HG03457 (cell line): ENCODE measurements at regions not wholly inside any gene's neighbourhood (a gene's known extent, or its start where the extent isn't known, plus 50 kb on each side); places are given as distances from the start of the nearest gene placed in this dataset.

ENCODE experiments used
- ATAC-seq: cut with Tn5 transposase; IDR thresholded peaks from one replicate; pipeline ENCODE4 v1.9.1; 2021; ENCODE audit warnings: moderate number of reproducible peaks; ENCODE audit not compliant: unreplicated experiment

DNA sequence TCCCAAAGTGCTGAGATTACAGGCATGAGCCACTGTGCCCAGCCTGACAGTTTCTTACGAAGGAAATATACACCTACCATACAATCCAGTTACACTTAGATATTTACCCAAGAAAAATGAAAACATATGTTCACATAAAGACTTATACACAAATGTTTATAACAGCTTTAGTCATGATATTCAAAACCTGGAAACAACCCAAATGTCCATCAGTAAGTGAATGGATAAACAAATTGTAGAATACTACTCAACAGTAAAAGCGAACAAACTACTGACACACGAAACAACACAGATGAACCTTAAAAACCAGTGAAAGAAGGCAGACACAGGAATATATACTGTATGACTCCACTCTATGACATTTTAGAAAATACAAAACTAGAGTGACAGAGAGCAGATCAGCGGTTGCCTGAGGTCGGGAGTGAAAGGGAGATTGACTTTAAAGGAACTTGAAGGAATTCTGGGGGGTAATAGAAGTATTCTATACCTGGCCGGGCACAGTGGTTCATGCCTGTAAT lies 83.6 kb downstream of the SPRING1 start:
- no peak for ATAC-seq

DNA sequence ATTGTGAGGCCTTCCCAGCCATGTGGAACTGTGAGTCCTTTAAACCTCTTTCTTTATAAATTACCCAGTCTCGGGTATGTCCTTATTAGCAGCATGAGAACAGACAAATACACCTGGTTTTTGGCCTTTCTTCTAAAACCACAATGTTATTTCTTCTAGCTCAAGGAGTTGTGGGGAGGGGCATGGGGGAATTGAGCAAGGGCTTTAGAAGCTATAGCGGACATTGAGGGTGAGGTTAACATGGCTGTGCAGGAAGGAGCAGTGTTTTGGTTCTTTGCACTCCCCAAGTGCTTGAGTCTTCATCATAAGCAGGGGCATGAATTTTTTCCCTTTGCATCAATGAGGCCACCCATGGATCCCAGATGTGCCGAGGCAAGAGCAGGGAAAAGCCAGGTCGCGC lies 86.8 kb downstream of the SPRING1 start:
- no peak for ATAC-seq

DNA sequence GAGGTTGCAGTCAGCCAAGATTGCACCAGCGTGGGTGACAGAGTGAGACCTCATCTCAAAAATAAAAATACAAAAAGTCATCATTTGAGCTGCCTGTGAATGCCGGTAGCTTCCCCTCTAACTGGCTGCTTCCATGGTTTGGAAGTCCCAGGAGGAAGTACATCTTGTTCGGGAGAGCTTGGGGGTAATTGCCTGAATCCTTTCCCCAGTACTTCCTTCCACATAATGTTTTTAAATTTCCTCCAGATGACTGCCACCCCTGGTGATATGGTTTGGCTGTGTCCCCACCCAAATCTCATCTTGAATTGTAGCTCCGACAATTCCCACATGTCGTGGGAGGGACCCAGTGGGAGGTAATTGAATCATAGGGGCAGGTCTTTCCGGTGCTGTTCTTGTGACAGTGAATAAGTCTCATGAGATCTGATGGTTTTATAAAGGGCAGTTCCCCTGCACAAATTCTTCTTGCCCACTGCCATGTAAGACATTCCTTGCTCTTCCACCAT lies 87.2 kb downstream of the SPRING1 start:
- no peak for ATAC-seq

DNA sequence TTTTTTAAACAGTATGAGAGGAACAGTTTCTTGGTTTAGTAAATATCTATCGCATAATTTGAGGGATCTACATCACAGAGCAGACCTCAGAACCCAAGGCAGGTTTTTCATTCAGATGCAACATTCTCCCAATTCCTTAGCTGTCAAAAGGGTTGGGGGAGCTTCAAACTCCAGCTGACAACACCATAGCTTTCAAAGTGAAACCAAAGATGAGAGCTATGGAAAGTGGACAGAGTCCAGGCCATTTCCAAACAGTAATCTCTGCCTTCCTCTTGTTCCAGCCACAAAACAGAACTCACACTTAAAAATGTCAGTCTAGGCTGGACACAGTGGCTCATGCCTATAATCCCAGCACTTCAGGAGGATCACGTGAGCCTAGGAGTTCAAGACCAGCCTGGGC lies 87.8 kb downstream of the SPRING1 start:
- no peak for ATAC-seq

DNA sequence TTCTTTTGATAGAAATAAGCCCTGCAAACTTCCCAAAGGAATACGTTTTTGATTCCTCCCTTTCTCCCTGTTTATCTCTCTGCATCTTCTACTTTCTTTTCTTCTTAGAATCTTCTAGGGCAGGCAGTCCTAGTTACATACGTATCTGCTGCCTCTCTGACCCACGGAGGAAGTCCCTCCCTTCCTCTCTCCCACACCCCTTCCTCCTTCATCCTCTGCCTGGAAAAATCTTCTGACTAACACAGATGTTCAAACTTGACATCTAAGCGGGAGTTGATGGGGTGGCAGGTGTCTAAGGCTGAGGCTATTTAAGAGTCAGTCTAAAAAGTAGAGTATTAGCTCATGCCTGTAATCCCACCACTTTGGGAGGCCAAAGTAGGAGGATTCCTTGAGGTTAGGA lies 88.6 kb downstream of the MAP1LC3B2 start:
- ATAC-seq: no peak

DNA sequence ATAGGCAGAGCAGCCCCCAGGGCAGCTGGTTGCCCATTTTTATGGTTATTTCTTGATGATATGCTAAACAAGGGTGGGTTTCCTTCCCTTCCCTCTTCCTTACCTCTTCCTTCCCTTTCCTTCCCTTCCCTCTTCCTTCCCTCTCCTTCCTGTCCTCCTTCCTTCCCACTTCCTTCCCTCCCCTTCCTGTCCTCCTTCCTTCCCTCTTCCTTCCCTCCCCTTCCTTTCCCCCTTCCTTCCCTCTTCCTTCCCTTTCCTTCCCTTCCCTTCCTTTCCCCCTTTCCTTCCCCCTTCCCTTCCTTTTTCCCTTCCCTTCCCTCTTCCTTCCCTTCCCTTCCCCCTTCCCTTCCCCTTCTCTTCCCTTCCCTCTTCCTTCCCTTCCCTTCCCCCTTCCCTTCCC lies 87.7 kb downstream of the MAP1LC3B2 start:
- ATAC-seq: no peak

DNA sequence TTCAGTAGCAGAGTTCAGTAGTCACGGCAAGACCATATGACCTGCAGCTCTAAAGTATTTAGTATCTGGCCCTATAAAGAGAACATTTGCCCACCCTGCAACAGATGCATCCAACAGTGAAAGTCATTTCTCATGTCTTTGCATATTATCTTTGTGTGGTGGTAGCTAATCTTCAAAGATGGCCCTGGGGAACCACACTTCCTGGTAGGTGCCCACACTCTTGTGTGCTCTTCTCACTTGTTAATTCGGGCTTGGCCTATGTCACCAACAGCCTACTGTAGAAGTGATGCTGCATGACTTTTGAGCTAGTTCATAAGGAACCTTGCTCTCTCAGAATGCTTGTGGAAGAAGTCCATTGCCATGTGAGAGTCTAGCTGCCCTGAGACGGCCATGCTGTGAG lies 85.6 kb downstream of the MAP1LC3B2 start:
- ATAC-seq: no peak

DNA sequence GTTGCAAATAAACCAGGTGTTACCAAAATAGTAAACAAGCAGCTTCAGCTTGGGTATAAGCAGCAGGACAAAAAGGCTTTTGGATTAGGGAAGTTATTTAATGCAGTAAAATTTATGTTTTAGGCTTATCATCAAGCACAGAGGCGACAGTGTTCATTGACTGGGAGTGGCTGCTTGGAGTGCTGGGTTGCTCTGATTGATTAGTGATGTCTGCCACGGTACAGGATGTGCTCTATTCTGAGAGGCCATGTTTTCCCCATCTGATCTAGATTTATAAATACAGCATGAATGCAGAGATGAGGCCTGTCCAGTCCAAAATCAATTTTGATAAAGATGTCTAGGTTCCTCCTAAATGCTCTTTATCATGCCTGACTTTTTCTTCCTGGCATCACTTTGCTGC lies 83.5 kb downstream of the MAP1LC3B2 start:
- no peak for ATAC-seq

DNA sequence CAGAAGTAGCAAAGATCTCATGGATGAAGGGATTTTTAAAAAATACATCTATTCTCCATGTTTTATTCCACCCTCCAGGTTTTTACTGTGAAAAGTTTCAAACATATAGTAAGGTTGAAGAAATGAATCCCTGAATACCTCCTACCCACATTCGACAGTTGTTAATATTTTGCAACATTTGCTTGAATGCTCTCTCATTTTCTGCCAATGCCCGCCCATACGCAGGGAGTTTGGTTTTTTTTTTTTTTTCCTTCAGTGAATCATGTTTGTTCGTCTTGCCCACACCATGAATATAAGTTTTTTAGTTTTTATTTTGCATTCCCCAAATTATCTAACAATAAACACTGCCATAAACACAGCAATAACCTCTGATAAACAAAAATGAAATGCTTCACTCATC lies 82.9 kb downstream of the MAP1LC3B2 start:
- ATAC-seq: no peak

DNA sequence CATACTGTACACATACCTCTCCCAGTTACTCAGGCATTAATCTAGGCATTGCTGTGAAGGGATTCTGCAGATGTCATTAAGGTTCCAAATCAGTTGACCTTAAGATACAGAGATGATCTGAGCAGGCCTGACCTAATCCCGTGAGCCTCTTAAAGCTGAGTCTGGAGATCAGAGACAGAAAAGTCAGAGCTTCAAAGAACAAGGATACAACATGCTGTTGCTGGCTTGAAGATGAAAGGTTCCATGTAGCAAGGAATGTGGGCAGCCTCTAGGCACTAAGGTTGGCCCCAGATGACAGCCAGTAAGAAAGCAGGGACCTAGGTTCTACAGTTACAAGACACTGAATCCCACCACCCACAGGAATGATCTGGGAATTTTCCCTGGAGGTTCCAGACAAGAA lies 81.1 kb downstream of the MAP1LC3B2 start:
- no peak for ATAC-seq

DNA sequence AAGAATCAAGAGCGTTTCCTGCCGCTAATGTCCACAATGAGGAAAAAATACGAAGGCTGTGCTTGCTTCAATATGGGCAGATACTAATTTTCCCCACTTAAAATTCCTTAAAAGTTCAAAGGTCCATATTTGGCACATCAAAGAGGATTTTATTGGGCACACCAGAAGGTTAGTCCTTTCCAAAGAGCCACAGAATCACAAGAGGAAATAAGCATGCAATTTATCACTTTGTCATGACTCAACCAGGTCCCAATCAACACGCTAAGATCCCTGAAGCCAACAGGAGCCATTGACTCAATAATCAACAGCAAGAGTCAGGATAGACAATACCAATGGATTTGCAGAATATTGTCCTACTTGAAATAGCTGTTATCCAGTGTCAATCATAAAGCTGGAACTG lies 80.6 kb downstream of the MAP1LC3B2 start:
- ATAC-seq: no peak

DNA sequence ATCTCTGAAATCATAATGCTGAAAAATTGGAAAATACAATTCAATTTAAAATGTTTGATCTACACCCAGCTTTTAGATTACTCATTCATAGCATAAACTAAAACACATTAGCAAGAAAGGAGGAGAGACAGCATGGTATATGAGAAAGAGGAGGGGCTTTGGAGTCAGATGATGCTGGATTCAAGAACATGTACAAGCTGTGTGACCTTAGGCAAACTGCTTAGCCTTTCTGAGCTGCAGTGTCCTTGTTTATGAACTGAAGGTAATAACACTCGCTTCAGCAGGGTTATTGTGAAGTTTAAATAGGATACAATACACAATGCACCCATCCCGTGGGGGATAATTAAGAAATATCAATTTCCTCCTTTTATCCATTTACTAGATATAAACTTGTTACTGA lies 79.2 kb downstream of the MAP1LC3B2 start:
- ATAC-seq: no peak

DNA sequence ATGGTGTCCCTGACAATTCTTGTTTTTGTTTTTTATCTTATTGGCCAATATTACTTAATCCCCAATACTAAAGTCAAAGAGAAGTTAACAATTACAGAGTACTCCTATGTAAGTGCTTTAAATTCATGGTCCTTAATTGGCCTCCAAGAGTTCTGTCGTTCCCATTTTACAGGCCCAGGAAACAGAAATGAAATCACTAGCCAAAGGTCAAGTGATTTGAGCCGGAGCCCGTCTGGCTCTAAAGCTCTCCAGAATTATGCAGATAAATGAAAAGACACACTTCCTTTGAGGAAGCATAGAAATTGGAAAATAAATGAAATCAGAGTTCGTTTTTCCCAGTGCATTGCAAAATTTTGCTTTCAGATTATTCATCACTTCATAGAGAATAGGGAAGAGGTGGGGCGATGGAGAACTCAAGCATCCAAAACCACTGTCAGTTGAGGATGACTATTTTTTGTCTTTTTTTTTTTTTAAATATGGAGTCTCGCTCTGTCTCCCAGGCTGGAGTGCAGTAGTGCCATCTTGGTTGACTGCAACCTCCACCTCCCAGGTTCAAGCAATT lies 78.5 kb downstream of the MAP1LC3B2 start:
- no peak for ATAC-seq

DNA sequence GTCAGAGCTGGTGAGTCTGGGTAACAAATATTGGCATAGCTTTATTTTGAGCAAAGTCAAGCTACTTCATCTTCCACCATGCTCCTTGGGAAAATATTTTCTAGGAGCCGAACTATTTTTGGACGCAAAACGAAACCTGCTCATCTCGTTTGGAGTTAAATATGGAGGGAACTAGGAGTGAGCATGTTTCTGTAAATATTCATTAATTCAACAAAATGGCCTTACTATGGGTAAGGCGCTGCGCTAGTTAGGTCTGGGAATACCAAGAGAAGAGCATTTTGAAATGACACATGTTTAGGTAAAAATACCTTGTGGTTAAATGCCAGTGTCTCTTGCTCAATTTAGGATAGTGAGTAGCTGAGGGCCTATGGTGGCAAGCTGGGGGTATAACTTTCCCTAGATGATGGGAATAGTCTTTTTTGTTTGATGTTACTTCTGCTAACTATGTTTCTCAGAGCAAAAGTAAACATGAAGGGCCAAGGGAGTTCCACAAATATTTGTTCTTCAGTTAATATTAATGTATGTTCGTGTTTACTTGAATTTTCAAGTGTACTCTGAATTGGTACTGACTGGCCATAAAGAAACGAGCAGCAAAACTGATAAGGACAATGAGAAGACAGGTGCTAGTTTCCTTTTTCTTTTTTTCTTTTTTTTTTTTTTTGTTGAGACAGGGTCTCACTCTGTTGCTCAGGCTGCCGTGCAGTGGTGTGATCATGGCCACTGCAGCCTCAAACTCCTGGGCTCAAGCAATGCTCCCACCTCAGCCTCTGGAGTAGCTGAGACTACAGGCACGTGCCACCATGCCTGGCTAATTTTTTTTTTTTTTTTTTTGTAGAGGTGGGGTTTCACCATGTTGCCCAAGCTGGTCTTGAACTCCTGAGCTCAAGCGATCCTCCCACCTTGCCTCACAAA lies 77.7 kb downstream of the MAP1LC3B2 start:
- no peak for ATAC-seq

DNA sequence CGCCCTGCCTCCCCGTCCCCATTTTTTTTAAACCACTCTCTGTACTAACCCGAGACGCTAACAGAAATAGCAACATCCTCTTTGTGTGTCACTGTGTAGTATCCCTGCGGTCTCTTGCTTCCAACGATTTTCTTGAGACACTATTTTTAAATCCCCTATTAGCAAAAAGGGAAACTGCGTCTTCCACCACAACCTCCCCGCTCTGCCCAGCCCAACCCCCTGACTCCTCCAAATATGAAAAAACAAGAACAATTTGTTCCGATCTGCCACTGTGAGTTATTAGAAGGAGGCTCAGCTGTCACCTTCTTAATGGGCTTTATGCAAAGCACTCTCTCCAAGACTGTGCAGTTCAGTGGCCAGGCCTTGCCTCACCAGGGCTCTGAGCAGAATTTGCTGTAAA lies 76.3 kb downstream of the MAP1LC3B2 start:
- ATAC-seq: no peak

DNA sequence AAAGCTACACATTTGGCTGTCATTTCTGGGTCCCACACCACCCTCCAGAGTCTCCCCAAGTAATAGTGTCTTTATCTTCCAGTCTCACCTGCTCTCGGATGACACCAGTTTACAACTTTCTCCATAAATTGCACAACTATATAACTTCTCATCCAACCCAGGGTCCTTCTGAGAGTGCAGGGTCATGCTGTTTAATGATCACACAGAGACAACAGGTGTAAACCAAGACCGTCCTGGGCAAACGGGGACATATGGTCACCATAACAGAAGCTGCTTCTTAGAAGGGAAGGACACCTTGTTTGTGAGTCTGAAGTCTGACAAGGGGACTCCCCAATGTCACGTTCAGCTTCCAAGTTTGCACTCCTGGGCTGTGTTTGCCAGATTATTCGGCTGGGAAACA lies 74.3 kb downstream of the MAP1LC3B2 start:
- ATAC-seq: no peak

DNA sequence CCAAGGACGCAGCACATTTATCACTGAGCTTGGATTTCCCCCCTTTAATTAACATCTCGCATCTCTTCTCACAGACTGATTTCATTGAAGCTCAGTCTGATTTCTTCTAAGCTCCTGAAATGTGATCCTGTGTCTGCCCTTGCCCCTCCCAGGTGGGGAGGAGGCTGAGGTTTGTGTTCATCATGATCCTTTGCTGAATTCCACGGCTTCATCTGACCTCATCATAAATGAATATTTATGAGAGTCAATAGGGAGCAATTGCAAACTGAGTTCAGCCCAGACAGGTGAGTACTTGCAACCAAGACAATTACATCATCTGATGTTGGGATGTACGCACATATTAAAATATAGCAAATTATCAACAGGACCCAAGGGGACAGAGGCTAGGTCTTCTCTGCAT lies 72.4 kb downstream of the MAP1LC3B2 start:
- no peak for ATAC-seq

DNA sequence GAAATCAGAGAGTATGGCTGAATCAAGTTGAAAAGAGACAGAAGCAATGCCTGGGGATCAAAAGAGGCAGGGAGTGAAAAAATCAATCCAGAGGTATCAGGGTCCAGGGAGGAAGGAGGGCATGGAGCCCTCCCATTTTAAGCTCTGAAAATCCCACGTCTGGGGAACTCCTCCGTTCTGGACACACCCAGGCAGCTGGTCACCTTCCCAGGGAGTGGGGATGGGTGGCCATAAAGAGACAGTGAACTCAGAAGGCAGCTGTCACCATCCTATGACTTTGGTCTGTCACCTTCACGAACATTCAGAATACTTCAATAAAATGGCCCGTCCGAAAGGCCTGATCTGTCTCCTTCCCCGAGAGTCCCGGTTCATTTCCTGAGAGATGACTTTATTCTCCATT lies 71.6 kb downstream of the MAP1LC3B2 start:
- ATAC-seq: no peak

DNA sequence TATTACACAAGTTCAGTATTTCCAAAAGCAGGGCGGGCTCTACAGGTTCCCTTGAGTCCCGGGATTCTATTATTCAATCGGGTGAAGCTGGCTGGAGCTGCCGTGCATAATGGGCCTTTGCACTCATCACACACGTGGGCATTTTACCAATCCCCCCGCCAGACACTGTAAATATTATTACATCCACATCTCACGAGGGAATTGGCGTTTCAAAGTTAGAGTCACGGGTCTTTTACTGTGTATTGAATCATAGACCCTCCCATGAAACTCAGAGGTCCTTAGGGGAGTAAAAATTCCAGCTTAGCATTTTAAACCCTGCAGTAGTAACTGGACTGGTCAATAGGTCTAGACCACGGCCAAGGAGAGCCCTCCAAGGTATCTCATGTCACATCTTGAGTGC lies 70.3 kb downstream of the MAP1LC3B2 start:
- ATAC-seq: no peak

DNA sequence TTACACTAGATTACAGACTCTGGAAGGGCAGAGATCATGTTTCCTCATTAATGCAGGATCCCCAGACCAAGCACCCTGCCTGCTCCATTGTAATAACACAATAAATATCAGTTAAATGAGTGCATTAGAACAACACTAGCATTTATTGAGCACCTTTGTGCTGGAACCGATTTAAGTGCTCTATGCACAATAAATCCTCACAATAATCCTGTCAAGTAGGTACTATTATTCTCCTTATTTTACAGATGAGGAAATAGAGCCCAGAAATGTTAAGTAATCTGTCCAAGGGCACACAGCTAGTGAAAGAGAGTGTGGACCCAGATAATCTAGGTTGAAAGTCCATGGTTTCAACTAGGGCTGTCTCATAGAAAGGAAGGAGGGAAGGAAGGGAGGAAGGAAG lies 69.8 kb downstream of the MAP1LC3B2 start:
- ATAC-seq: no peak

DNA sequence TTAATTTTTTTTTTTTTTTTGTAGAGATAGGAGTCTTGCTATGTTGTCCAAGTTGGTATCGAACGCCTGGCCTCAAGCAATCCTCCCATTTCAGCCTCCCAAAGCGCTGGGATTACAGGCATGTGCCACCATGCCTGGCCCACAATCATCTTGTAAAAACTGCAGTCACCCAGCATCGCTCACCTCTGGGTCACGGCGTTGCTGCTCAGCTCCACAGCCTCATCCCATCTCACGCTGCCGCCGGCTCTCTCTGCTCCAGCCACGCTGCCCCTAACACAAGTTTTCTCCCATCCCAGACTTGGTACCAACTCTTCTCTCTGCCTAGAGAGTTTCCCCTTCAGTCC lies 69.2 kb downstream of the MAP1LC3B2 start:
- ATAC-seq: no peak
